SK-N-SH treated with all-trans-retinoic acid at 6 μM for 48 hours (cell line): ENCODE measurements at regions not wholly inside any gene's neighbourhood (a gene's known extent, or its start where the extent isn't known, plus 50 kb on each side); places are given as distances from the start of the nearest gene placed in this dataset.

Experiments
- ATAC-seq: fragments of 200-7000 bp; cut with Tn5 transposase; 3 replicates; pipeline ENCODE4 v1.9.1; 2020; ENCODE audit warnings: mild to moderate bottlenecking, moderate library complexity
- ARNTL ChIP-seq: fragments of 450-650 bp; formaldehyde crosslinking; IDR thresholded peaks from 2 replicates; pipeline ENCODE4 v1.5.0; 2020; ENCODE audit warnings: low read depth, mild to moderate bottlenecking, moderate library complexity, borderline replicate concordance
- BACH2 ChIP-seq: fragments of 250-450 bp; sonication (Bioruptor Pico); IDR thresholded peaks from 2 replicates; pipeline ENCODE4 v1.9.0; 2021; ENCODE audit warnings: mild to moderate bottlenecking, borderline replicate concordance
- CREB5 ChIP-seq: fragments of 250-450 bp; sonication (Bioruptor Pico); IDR thresholded peaks from 2 replicates; pipeline ENCODE4 v1.5.1; 2020; ENCODE audit warnings: low read depth, mild to moderate bottlenecking, moderate library complexity
- CSRNP3 ChIP-seq: fragments of 250-450 bp; sonication (Bioruptor Pico); IDR thresholded peaks from 2 replicates; pipeline ENCODE4 v1.5.1; 2021; ENCODE audit warnings: mild to moderate bottlenecking, moderate library complexity
- ESRRG ChIP-seq: fragments of 250-450 bp; sonication (Bioruptor Pico); IDR thresholded peaks from 2 replicates; pipeline ENCODE4 v1.6.1; 2021; ENCODE audit warnings: mild to moderate bottlenecking
- GLIS3 ChIP-seq: fragments of 250-450 bp; sonication (Bioruptor Pico); IDR thresholded peaks from 2 replicates; pipeline ENCODE4 v1.5.0; 2020; ENCODE audit warnings: mild to moderate bottlenecking, moderate library complexity
- OSR1 ChIP-seq: fragments of 250-450 bp; sonication (Bioruptor Pico); IDR thresholded peaks from 2 replicates; pipeline ENCODE4 v1.8.0; 2022; ENCODE audit warnings: moderate library complexity, mild to moderate bottlenecking, inconsistent platforms
- POU6F1 ChIP-seq: fragments of 250-450 bp; sonication (Bioruptor Pico); IDR thresholded peaks from 2 replicates; pipeline ENCODE4 v1.8.0; 2021; ENCODE audit warnings: low read depth, mild to moderate bottlenecking, moderate library complexity, borderline replicate concordance
- PPARA ChIP-seq: fragments of 250-450 bp; sonication (Bioruptor Pico); IDR thresholded peaks from 2 replicates; pipeline ENCODE4 v1.5.0; 2020; ENCODE audit warnings: mild to moderate bottlenecking, borderline replicate concordance
- RARB ChIP-seq: fragments of 250-450 bp; sonication (Bioruptor Pico); IDR thresholded peaks from 2 replicates; pipeline ENCODE4 v1.8.0; 2021; ENCODE audit warnings: mild to moderate bottlenecking, moderate library complexity
- SNAI2 ChIP-seq: fragments of 250-450 bp; sonication (Bioruptor Pico); IDR thresholded peaks from 2 replicates; pipeline ENCODE4 v1.5.0; 2020; ENCODE audit warnings: mild to moderate bottlenecking, moderate library complexity
- TCF4 ChIP-seq: fragments of 250-450 bp; sonication (Bioruptor Pico); IDR thresholded peaks from 2 replicates; pipeline ENCODE4 v1.8.0; 2021; ENCODE audit warnings: mild to moderate bottlenecking, moderate library complexity, borderline replicate concordance
- TOX ChIP-seq: fragments of 250-450 bp; sonication (Bioruptor Pico); IDR thresholded peaks from 2 replicates; pipeline ENCODE4 v1.8.0; 2021; ENCODE audit warnings: mild to moderate bottlenecking, moderate library complexity, borderline replicate concordance
- TSHZ2 ChIP-seq: fragments of 250-450 bp; sonication (Bioruptor Pico); IDR thresholded peaks from 2 replicates; pipeline ENCODE4 v1.5.0; 2020; ENCODE audit warnings: mild to moderate bottlenecking, moderate library complexity
- ZC3H10 ChIP-seq: fragments of 250-450 bp; sonication (Bioruptor Pico); IDR thresholded peaks from 2 replicates; pipeline ENCODE4 v1.5.1; 2021; ENCODE audit warnings: mild to moderate bottlenecking, moderate library complexity
- ZFP3 ChIP-seq: fragments of 250-450 bp; sonication (Bioruptor Pico); IDR thresholded peaks from 2 replicates; pipeline ENCODE4 v1.5.0; 2020; ENCODE audit warnings: mild to moderate bottlenecking, moderate library complexity
- ZFP30 ChIP-seq: fragments of 450-650 bp; formaldehyde crosslinking; IDR thresholded peaks from 2 replicates; pipeline ENCODE4 v1.5.0; 2022; ENCODE audit warnings: mild to moderate bottlenecking, moderate library complexity
- ZNF70 ChIP-seq: fragments of 450-650 bp; formaldehyde crosslinking; IDR thresholded peaks from 2 replicates; pipeline ENCODE4 v1.5.0; 2020; ENCODE audit warnings: mild to moderate bottlenecking, moderate library complexity
- ZNF8 ChIP-seq: fragments of 450-650 bp; formaldehyde crosslinking; IDR thresholded peaks from 2 replicates; pipeline ENCODE4 v1.5.0; 2020; ENCODE audit warnings: mild to moderate bottlenecking, moderate library complexity

GRCh38 chr1:229990326-229990725 is 76.7 kb upstream of the GALNT2 start (continued):
- TF ChIP-seq CREB5 = no peak
- TF ChIP-seq ZC3H10 (CRISPR knock-in tag) = no peak
- no peak for TF ChIP-seq TCF4 (CRISPR knock-in tag)
- TF ChIP-seq ZFP3 (CRISPR knock-in tag) = no peak
- TF ChIP-seq ZNF8 (CRISPR knock-in tag) = no peak
- TF ChIP-seq SNAI2 (CRISPR knock-in tag) = no peak
- no peak for TF ChIP-seq ESRRG (CRISPR knock-in tag)

- TF ChIP-seq PPARA (CRISPR knock-in tag) = no peak
- no peak for TF ChIP-seq GLIS3 (CRISPR knock-in tag)
- no peak for TF ChIP-seq ZC3H10 (CRISPR knock-in tag)
- no peak for TF ChIP-seq ESRRG (CRISPR knock-in tag)
- no peak for TF ChIP-seq BACH2 (CRISPR knock-in tag)
- no peak for TF ChIP-seq TOX (CRISPR knock-in tag)
- TF ChIP-seq OSR1 = no peak
- no peak for TF ChIP-seq ARNTL (CRISPR knock-in tag)
- no peak for TF ChIP-seq ZFP3 (CRISPR knock-in tag)
- ATAC-seq = no peak
These were observed 75.9 kb upstream of the GALNT2 start for GRCh38 chr1:229991104-229991513.

- TF ChIP-seq OSR1 = no peak
- TF ChIP-seq TOX (CRISPR knock-in tag) = no peak
- no peak for TF ChIP-seq ZNF8 (CRISPR knock-in tag)
- TF ChIP-seq ZFP3 (CRISPR knock-in tag) = no peak
- no peak for TF ChIP-seq TSHZ2 (CRISPR knock-in tag)
- no peak for TF ChIP-seq SNAI2 (CRISPR knock-in tag)
- no peak for TF ChIP-seq PPARA (CRISPR knock-in tag)
- TF ChIP-seq POU6F1 (CRISPR knock-in tag) = no peak
- TF ChIP-seq CSRNP3 = no peak
- TF ChIP-seq ARNTL (CRISPR knock-in tag) = no peak
- TF ChIP-seq GLIS3 (CRISPR knock-in tag) = no peak
- no peak for TF ChIP-seq ZFP30
- TF ChIP-seq RARB (CRISPR knock-in tag) = no peak
- TF ChIP-seq CREB5 = no peak
- TF ChIP-seq ZC3H10 (CRISPR knock-in tag) = no peak
- TF ChIP-seq ZNF70 (CRISPR knock-in tag) = no peak
- TF ChIP-seq BACH2 (CRISPR knock-in tag) = no peak
- TF ChIP-seq TCF4 (CRISPR knock-in tag) = no peak
- no peak for ATAC-seq
These were observed 75.2 kb upstream of the GALNT2 start for GRCh38 chr1:229991724-229992333.
